Panc1 (cell line): ENCODE measurements at regions not wholly inside any gene's neighbourhood (a gene's known extent, or its start where the extent isn't known, plus 50 kb on each side); places are given as distances from the start of the nearest gene placed in this dataset.

Experiments
- POLR2AphosphoS5 ChIP-seq: IDR thresholded peaks from 2 replicates; pipeline ENCODE4 v1.6.1; 2012; ENCODE audit warnings: mild to moderate bottlenecking, low read depth, low read length, moderate library complexity
- REST ChIP-seq, 2 experiments: IDR thresholded peaks; 2 replicates each; pipeline ENCODE4 v1.6.1; 2011 to 2012; ENCODE audit warnings: low read depth in 2 of 2, control low read depth in 1 of 2, low read length in 1 of 2, mild to moderate bottlenecking in 1 of 2, moderate library complexity in 1 of 2; ENCODE audit not compliant: insufficient read depth in 1 of 2
- SIN3A ChIP-seq: IDR thresholded peaks from 2 replicates; pipeline ENCODE4 v1.6.1; 2012; ENCODE audit warnings: low read depth, mild to moderate bottlenecking, low read length, moderate library complexity, borderline replicate concordance; ENCODE audit not compliant: insufficient read depth
- TCF7L2 ChIP-seq: IDR thresholded peaks from 2 replicates; pipeline ENCODE4 v1.6.1; 2011; ENCODE audit warnings: mild to moderate bottlenecking, low read depth, low read length, inconsistent platforms
- TF ChIP-seq, protein P1 (sequence below): fragments of 450-650 bp; IDR thresholded peaks from 2 replicates; pipeline ENCODE4 v1.5.1; 2017; ENCODE audit warnings: mild to moderate bottlenecking

- TF ChIP-seq, protein P1, sequence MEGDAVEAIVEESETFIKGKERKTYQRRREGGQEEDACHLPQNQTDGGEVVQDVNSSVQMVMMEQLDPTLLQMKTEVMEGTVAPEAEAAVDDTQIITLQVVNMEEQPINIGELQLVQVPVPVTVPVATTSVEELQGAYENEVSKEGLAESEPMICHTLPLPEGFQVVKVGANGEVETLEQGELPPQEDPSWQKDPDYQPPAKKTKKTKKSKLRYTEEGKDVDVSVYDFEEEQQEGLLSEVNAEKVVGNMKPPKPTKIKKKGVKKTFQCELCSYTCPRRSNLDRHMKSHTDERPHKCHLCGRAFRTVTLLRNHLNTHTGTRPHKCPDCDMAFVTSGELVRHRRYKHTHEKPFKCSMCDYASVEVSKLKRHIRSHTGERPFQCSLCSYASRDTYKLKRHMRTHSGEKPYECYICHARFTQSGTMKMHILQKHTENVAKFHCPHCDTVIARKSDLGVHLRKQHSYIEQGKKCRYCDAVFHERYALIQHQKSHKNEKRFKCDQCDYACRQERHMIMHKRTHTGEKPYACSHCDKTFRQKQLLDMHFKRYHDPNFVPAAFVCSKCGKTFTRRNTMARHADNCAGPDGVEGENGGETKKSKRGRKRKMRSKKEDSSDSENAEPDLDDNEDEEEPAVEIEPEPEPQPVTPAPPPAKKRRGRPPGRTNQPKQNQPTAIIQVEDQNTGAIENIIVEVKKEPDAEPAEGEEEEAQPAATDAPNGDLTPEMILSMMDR: no peak
- TF ChIP-seq POLR2AphosphoS5 (no peak), SIN3A (no peak), REST (IDR thresholded peaks at IDR 0.05; ENCODE audit: insufficient read depth in 1 of 2, low read depth in 2 of 2, low read length in 1 of 2) (no peak), TCF7L2 (no peak)
These were observed 51.8 kb upstream of the FOXE1 start for GRCh38 chr9:97801180-97801579.
